SJCRH30 (cell line): ENCODE measurements at regions not wholly inside any gene's neighbourhood (a gene's known extent, or its start where the extent isn't known, plus 50 kb on each side); places are given as distances from the start of the nearest gene placed in this dataset.
A peak's percentile ranks its signal among the peaks of the same experiment; 100 is the strongest.
"Not testable (repeated sequence)": the region's sequence is repeated elsewhere in the genome, so short reads cannot be mapped to it uniquely, and the experiment has no call there.

Experiments used
- DNase-seq, 2 experiments: peaks; one replicate each; pipeline ENCODE4 v3.0.0-alpha.2; 2015 to 2020
- H3K27ac ChIP-seq: fragments of 250-450 bp; sonication (Bioruptor Pico); 2 replicates; pipeline ENCODE4 v1.5.1; 2020; ENCODE audit warnings: mild to moderate bottlenecking, moderate library complexity
- H3K27me3 ChIP-seq: fragments of 250-450 bp; sonication (Bioruptor Pico); 2 replicates; pipeline ENCODE4 v1.5.1; 2020; ENCODE audit warnings: mild to moderate bottlenecking, moderate library complexity
- H3K36me3 ChIP-seq: fragments of 250-450 bp; sonication (Bioruptor Pico); 2 replicates; pipeline ENCODE4 v1.5.1; 2020; ENCODE audit warnings: mild to moderate bottlenecking, moderate library complexity
- H3K4me1 ChIP-seq: fragments of 250-450 bp; sonication (Bioruptor Pico); 2 replicates; pipeline ENCODE4 v1.5.1; 2020; ENCODE audit warnings: mild to moderate bottlenecking, moderate library complexity
- H3K4me3 ChIP-seq: fragments of 250-450 bp; sonication (Bioruptor Pico); 2 replicates; pipeline ENCODE4 v1.5.1; 2020; ENCODE audit warnings: mild to moderate bottlenecking, moderate library complexity
- H3K9me3 ChIP-seq: fragments of 250-450 bp; sonication (Bioruptor Pico); replicated peaks from 2 replicates; pipeline ENCODE4 v1.5.1; 2020; ENCODE audit warnings: mild to moderate bottlenecking, moderate library complexity

DNA sequence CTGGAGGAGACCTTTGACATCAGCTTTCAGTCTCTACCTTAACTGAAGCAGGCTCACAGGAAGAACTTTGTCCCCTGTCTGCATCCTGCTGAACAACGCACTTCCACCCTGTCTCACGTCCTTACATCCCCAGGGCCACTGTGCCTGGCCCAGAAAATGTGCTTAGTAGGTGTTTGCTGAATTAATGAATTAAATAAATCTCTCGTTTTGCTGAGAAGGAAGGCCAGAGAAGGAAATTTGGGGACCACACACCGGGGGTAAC, 54.3 kb upstream of the CREB3L1 start:
- H3K4me3 ChIP-seq = no peak overlapping the region
- no peaks in the 10 kb centered on the region for H3K9me3 ChIP-seq
- H3K27ac ChIP-seq = no peak overlapping the region
- no peak for DNase-seq
- no peaks in the 10 kb centered on the region for H3K4me1 ChIP-seq
- no peaks in the 10 kb centered on the region for H3K36me3 ChIP-seq
- peaks cover 6% of the 10 kb centered on the region; the same call in 1 of the 2 replicates for H3K27me3 ChIP-seq

- Histone ChIP-seq H3K4me1 (no peaks in the 10 kb centered on the region), H3K36me3 (no peaks in the 10 kb centered on the region), H3K27me3 (peaks cover 6% of the 10 kb centered on the region; the same call in 1 of the 2 replicates), H3K9me3 (no peaks in the 10 kb centered on the region), H3K4me3 (no peak overlapping the region), H3K27ac (no peak overlapping the region)
- DNase-seq = no peak
Observed at GRCh38 chr11:46222490-46223251, 54.8 kb upstream of the CREB3L1 start.

GRCh38 chr11:46220313-46220712, 57.1 kb upstream of the CREB3L1 start:
- Histone ChIP-seq H3K27ac (no peak overlapping the region), H3K4me3 (no peak overlapping the region), H3K27me3 (peaks cover 6% of the 10 kb centered on the region; the same call in 1 of the 2 replicates), H3K36me3 (no peaks in the 10 kb centered on the region), H3K4me1 (no peaks in the 10 kb centered on the region), H3K9me3 (no peaks in the 10 kb centered on the region)
- DNase-seq = no peak

GRCh38 chr11:46216765-46217089, 60.7 kb upstream of the CREB3L1 start:
- DNase-seq = no peak
- H3K9me3 ChIP-seq = no peaks in the 10 kb centered on the region
- H3K4me3 ChIP-seq = peak overlapping the region; percentile 45
- H3K4me1 ChIP-seq = no peaks in the 10 kb centered on the region
- H3K27me3 ChIP-seq = peaks cover 8% of the 10 kb centered on the region
- no peak overlapping the region for H3K27ac ChIP-seq
- no peaks in the 10 kb centered on the region for H3K36me3 ChIP-seq

GRCh38 chr11:46216019-46216764, 61.3 kb upstream of the CREB3L1 start:
- no peak for DNase-seq

GRCh38 chr11:46215208-46215931, 62.1 kb upstream of the CREB3L1 start:
- no peaks in the 10 kb centered on the region for H3K9me3 ChIP-seq
- H3K27me3 ChIP-seq = peaks cover 8% of the 10 kb centered on the region; the same call in 1 of the 2 replicates
- H3K4me3 ChIP-seq = no peak overlapping the region
- H3K4me1 ChIP-seq = no peaks in the 10 kb centered on the region
- no peak overlapping the region for H3K27ac ChIP-seq
- no peaks in the 10 kb centered on the region for H3K36me3 ChIP-seq
- DNase-seq = no peak

More at GRCh38 chr11:46216019-46216764, 61.3 kb upstream of the CREB3L1 start:
- peak overlapping the region; percentile 45 for H3K4me3 ChIP-seq
- no peaks in the 10 kb centered on the region for H3K4me1 ChIP-seq
- no peak overlapping the region for H3K27ac ChIP-seq
- H3K36me3 ChIP-seq = no peaks in the 10 kb centered on the region
- H3K27me3 ChIP-seq = peaks cover 8% of the 10 kb centered on the region
- no peaks in the 10 kb centered on the region for H3K9me3 ChIP-seq

DNA sequence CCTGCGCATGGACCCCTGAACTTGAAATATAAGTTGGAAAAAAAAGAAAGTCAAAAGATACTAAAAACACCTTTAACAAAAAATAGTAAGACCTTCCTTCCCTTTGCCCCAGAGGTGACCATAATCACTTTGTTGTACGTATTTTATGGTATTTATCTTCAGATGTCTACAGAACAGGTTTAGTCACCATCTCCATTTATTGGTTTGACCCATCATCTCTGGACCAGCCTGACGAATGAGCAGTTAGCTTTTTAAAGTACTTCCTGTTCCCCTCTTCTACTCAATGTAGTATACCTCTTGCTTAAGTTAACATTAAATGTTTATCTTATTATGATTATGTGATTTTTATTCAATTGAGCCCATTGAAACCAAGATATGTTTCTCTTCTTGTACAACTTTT, 64.7 kb upstream of the CREB3L1 start:
- DNase-seq = no peak
- H3K9me3 ChIP-seq = no peaks in the 10 kb centered on the region
- no peak overlapping the region for H3K4me3 ChIP-seq
- H3K27me3 ChIP-seq = peaks cover 8% of the 10 kb centered on the region; the same call in 1 of the 2 replicates
- H3K36me3 ChIP-seq = no peaks in the 10 kb centered on the region
- no peak overlapping the region for H3K27ac ChIP-seq
- H3K4me1 ChIP-seq = no peaks in the 10 kb centered on the region

DNA sequence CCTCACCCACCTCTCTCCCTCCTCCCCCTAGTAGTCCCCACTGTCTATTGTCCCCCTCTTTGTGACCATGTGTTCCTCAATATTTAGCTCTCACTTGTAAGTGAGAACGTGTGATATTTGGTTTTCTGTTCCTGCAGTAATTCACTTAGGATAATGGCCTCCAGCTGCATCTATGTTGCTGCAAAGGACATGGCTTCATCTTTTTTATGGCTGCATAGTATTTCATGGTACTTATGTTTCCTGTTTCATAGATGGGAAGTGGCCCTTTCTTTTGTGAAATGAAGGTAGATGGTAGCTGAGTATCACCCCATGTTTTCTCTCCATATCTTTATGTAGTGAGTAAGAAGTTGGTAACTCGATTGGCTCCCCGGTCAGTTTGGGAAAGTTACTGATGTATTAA, 66.6 kb upstream of the CREB3L1 start:
- Histone ChIP-seq H3K27ac (no peak overlapping the region), H3K4me3 (no peak overlapping the region), H3K27me3 (peaks cover 8% of the 10 kb centered on the region; the same call in 1 of the 2 replicates), H3K36me3 (no peaks in the 10 kb centered on the region), H3K4me1 (no peaks in the 10 kb centered on the region), H3K9me3 (no peaks in the 10 kb centered on the region)
- no peak for DNase-seq

DNA sequence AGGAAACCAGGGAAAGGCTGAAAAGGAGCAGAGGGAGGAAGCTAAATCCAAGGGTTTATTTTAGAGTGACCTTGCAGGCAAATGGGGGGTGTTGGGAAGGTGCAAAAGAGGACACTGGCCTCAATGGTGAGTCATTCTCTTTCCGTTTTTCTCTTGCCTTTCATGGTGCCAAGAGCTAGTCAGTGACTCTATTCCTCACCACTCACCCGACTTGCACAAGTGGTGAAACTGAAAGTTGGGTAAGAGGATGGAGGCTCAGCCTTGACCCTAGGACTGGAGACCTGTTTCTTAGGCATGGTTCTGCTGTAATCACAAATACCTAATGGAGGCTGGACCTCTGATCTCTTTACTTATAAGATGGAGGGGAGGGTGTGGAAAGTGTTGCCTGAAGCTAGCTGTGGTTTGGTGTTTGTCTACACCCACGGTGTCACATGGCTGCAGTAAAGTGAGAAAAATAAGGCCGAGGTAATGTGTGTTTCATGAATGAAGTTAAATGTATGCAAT, 67.3 kb upstream of the CREB3L1 start:
- no peaks in the 10 kb centered on the region for H3K9me3 ChIP-seq
- H3K27ac ChIP-seq = no peak overlapping the region
- H3K36me3 ChIP-seq = no peaks in the 10 kb centered on the region
- DNase-seq = no peak
- H3K27me3 ChIP-seq = peaks cover 8% of the 10 kb centered on the region; the same call in 1 of the 2 replicates
- no peak overlapping the region for H3K4me3 ChIP-seq
- H3K4me1 ChIP-seq = no peaks in the 10 kb centered on the region

DNA sequence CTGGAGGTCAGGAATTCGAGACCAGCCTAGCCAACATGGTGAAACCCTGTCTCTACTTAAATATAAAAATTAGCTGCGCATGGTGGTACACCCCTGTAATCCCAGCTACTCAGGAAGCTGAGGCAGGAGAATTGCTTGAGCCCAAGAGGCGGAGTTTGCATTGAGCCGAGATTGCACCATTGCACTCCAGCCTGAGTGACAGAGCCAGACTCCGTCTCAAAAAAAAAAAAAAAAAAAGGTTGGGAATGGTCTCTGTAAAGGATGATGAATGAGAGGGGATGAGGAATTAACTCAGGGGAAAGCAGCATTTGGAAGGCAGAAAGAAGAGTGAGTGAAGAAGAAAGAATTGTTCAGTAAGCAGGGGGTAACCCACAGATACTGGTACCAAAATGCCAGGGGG, 67.8 kb upstream of the CREB3L1 start:
- not testable (repeated sequence) for H3K4me1 ChIP-seq, H3K27ac ChIP-seq, H3K4me3 ChIP-seq, DNase-seq, H3K27me3 ChIP-seq, H3K36me3 ChIP-seq, H3K9me3 ChIP-seq

DNA sequence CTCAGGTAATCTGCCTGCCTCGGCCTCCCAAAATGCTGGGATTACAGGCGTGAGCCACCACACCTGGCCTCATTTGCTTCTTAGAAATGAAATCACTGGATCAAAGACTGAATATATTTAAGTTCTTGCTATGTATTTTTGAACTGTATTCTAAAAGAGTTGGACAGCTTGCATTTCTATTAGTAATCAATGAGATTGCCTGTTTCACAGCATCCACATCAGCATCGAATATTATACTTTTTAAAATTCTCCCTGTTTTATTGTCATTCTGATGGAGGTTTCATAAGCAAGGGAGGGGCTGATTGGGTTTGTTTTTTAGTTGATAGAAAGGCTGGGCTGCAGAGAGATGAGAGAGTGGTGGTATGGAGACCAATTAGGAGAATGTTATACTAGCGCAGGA, 68.7 kb upstream of the CREB3L1 start:
- Histone ChIP-seq H3K4me3 (no peak overlapping the region), H3K9me3 (no peaks in the 10 kb centered on the region), H3K4me1 (no peaks in the 10 kb centered on the region), H3K27me3 (peaks cover 3% of the 10 kb centered on the region; the same call in 1 of the 2 replicates), H3K36me3 (no peaks in the 10 kb centered on the region), H3K27ac (no peak overlapping the region)
- DNase-seq = no peak

- no peak for DNase-seq
- Histone ChIP-seq H3K4me3 (no peak overlapping the region), H3K4me1 (no peaks in the 10 kb centered on the region), H3K27ac (no peak overlapping the region), H3K36me3 (no peaks in the 10 kb centered on the region), H3K27me3 (no peaks in the 10 kb centered on the region), H3K9me3 (no peaks in the 10 kb centered on the region)
Observed at GRCh38 chr11:46207270-46207669, 70.2 kb upstream of the CREB3L1 start.

- H3K27me3 ChIP-seq, H3K9me3 ChIP-seq, H3K4me3 ChIP-seq, H3K4me1 ChIP-seq, H3K27ac ChIP-seq, H3K36me3 ChIP-seq, DNase-seq: not testable (repeated sequence)
Observed at GRCh38 chr11:46204415-46204814, 73.0 kb upstream of the CREB3L1 start.

- Histone ChIP-seq H3K27me3 (no peaks in the 10 kb centered on the region), H3K4me3 (no peak overlapping the region), H3K27ac (no peak overlapping the region), H3K4me1 (no peaks in the 10 kb centered on the region), H3K36me3 (no peaks in the 10 kb centered on the region), H3K9me3 (no peaks in the 10 kb centered on the region)
- no peak for DNase-seq
Observed at GRCh38 chr11:46203746-46204145, 73.7 kb upstream of the CREB3L1 start.

DNA sequence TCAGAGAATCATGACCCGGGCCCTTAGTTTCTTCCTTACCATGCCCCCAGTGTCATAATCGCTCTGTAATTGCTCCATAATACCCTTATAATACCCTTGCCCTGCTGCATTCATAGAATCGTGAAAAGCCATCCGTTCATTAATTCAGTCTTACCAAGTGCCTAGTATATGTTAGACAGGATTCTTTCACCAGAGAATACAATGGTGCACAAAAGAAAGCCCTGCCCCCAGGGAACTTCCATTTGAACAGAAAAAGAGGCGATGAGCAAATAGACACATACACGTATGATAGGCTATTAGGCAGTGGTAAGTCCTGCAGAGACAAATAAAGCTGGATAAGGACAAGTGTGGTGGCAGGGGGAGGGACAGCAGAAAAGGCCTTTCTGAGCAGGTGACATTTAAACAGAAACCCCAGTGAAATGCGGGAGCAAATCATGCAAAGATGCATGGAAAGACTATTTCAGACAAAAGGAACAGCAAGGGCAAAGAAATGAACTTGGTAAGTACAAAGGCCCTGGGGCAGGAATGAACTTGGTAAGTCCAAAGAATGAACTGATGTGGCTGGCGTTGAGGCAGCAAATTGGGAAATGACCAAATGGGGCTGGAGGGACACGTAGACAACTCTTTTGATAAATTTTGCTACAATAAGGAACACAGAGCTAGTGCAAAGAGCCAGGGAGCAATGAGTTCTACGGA, 74.6 kb upstream of the CREB3L1 start:
- Histone ChIP-seq H3K9me3 (no peaks in the 10 kb centered on the region), H3K36me3 (no peaks in the 10 kb centered on the region), H3K4me3 (no peak overlapping the region), H3K27ac (no peak overlapping the region), H3K27me3 (no peaks in the 10 kb centered on the region), H3K4me1 (no peaks in the 10 kb centered on the region)
- DNase-seq = no peak
